ENCODE measurements at regions not wholly inside any gene's neighbourhood (a gene's known extent, or its start where the extent isn't known, plus 50 kb on each side); places are given as distances from the start of the nearest gene placed in this dataset.

- 86% methylated on average over 10 of the region's 10 CpGs for WGBS (ENCODE audit: low lambda C conversion rate, missing lambda C conversion rate)
- no peak for TF ChIP-seq CTCF (IDR thresholded peaks at IDR 0.05; ENCODE audit: poor library complexity)
- TF ChIP-seq EZH2 (IDR thresholded peaks at IDR 0.05; ENCODE audit: borderline replicate concordance) = no peak
- no peak for TF ChIP-seq EZH2phosphoT487 (IDR thresholded peaks at IDR 0.05; ENCODE audit: low read depth, severe bottlenecking, unreplicated experiment)
- Histone ChIP-seq H3K9me3 (ENCODE audit: low read depth) (no peaks in the 10 kb centered on the region), H4K20me1 (ENCODE audit: insufficient read depth, poor library complexity, severe bottlenecking) (no peaks in the 10 kb centered on the region), H3K9me2 (replicated peaks; ENCODE audit: insufficient read depth) (no peaks in the 10 kb centered on the region), H3K27me3 (no peaks in the 10 kb centered on the region), H3K4me2 (no peak overlapping the region), H2AFZ (no peak overlapping the region), H3K79me2 (no peaks in the 10 kb centered on the region), H3K4me1 (ENCODE audit: insufficient read depth) (no peaks in the 10 kb centered on the region), H3K27ac (no peak overlapping the region), H3K36me3 (replicated peaks; ENCODE audit: insufficient read depth, low read depth) (no peaks in the 10 kb centered on the region), H3K4me3 (no peak overlapping the region)
- no peak for DNase-seq (ENCODE audit: low spot score)
Measured at GRCh38 chr3:150357923-150358607, 50.0 kb upstream of the TSC22D2 start.

- Histone ChIP-seq H2AFZ (no peak overlapping the region), H3K27ac (no peak overlapping the region), H3K4me2 (no peak overlapping the region), H3K36me3 (replicated peaks; ENCODE audit: insufficient read depth, low read depth) (no peaks in the 10 kb centered on the region), H3K4me3 (no peak overlapping the region), H3K27me3 (no peaks in the 10 kb centered on the region), H3K9me2 (replicated peaks; ENCODE audit: insufficient read depth) (no peaks in the 10 kb centered on the region), H3K79me2 (no peaks in the 10 kb centered on the region), H3K4me1 (ENCODE audit: insufficient read depth) (no peaks in the 10 kb centered on the region), H4K20me1 (ENCODE audit: insufficient read depth, poor library complexity, severe bottlenecking) (no peaks in the 10 kb centered on the region), H3K9me3 (ENCODE audit: low read depth) (no peaks in the 10 kb centered on the region)
- no peak for DNase-seq (ENCODE audit: low spot score)
- WGBS (ENCODE audit: low lambda C conversion rate, missing lambda C conversion rate) = 87% methylated on average over 1 of the region's 1 CpG
- TF ChIP-seq EZH2phosphoT487 (IDR thresholded peaks at IDR 0.05; ENCODE audit: low read depth, severe bottlenecking, unreplicated experiment) (no peak), EZH2 (IDR thresholded peaks at IDR 0.05; ENCODE audit: borderline replicate concordance) (no peak), CTCF (IDR thresholded peaks at IDR 0.05; ENCODE audit: poor library complexity) (no peak)
Measured at GRCh38 chr3:150357140-150357539, 51.0 kb upstream of the TSC22D2 start.

- Histone ChIP-seq H3K9me3 (ENCODE audit: low read depth) (no peaks in the 10 kb centered on the region), H3K4me2 (no peak overlapping the region), H3K9me2 (replicated peaks; ENCODE audit: insufficient read depth) (no peaks in the 10 kb centered on the region), H3K4me1 (ENCODE audit: insufficient read depth) (no peaks in the 10 kb centered on the region), H3K27ac (no peak overlapping the region), H3K79me2 (no peaks in the 10 kb centered on the region), H2AFZ (no peak overlapping the region), H3K27me3 (no peaks in the 10 kb centered on the region), H4K20me1 (ENCODE audit: insufficient read depth, poor library complexity, severe bottlenecking) (no peaks in the 10 kb centered on the region), H3K36me3 (replicated peaks; ENCODE audit: insufficient read depth, low read depth) (no peaks in the 10 kb centered on the region), H3K4me3 (no peak overlapping the region)
- DNase-seq (ENCODE audit: low spot score) = no peak
- no peak for TF ChIP-seq EZH2 (IDR thresholded peaks at IDR 0.05; ENCODE audit: borderline replicate concordance)
- WGBS (ENCODE audit: low lambda C conversion rate, missing lambda C conversion rate) = 88% methylated on average over 1 of the region's 1 CpG
Measured at GRCh38 chr3:150355574-150355973, 52.5 kb upstream of the TSC22D2 start.

- Histone ChIP-seq H3K4me3 (no peak overlapping the region), H3K27me3 (no peaks in the 10 kb centered on the region), H3K36me3 (replicated peaks; ENCODE audit: insufficient read depth, low read depth) (no peaks in the 10 kb centered on the region), H3K4me1 (ENCODE audit: insufficient read depth) (peaks cover 12% of the 10 kb centered on the region), H3K9me3 (ENCODE audit: low read depth) (no peaks in the 10 kb centered on the region), H4K20me1 (ENCODE audit: insufficient read depth, poor library complexity, severe bottlenecking) (no peaks in the 10 kb centered on the region), H3K4me2 (no peak overlapping the region), H3K27ac (no peak overlapping the region), H3K9me2 (replicated peaks; ENCODE audit: insufficient read depth) (no peaks in the 10 kb centered on the region), H2AFZ (no peak overlapping the region), H3K79me2 (no peaks in the 10 kb centered on the region)
- 85% methylated on average over 4 of the region's 4 CpGs for WGBS (ENCODE audit: low lambda C conversion rate, missing lambda C conversion rate)
- DNase-seq (ENCODE audit: low spot score) = no peak
- TF ChIP-seq EZH2phosphoT487 (IDR thresholded peaks at IDR 0.05; ENCODE audit: low read depth, severe bottlenecking, unreplicated experiment) (no peak), EZH2 (IDR thresholded peaks at IDR 0.05; ENCODE audit: borderline replicate concordance) (no peak), CTCF (IDR thresholded peaks at IDR 0.05; ENCODE audit: poor library complexity) (no peak)
Measured at GRCh38 chr3:150352931-150353330, 55.2 kb upstream of the TSC22D2 start.

Data from hepatocyte (in vitro differentiated cells).